Thyroid gland (tissue), 4 donors: ENCODE measurements at regions not wholly inside any gene's neighbourhood (a gene's known extent, or its start where the extent isn't known, plus 50 kb on each side); places are given as distances from the start of the nearest gene placed in this dataset.
"Not testable (repeated sequence)": the region's sequence is repeated elsewhere in the genome, so short reads cannot be mapped to it uniquely, and the experiment has no call there.

Source experiments
- DNase-seq, 2 donors: peaks; one replicate each; pipeline ENCODE4 v3.0.0-alpha.2; 2019
- H3K27ac ChIP-seq, 3 donors: fragments of 200-600 bp; sonication (generic); 1 replicate in 2 of 3; 2 replicates in 1 of 3; pipeline ENCODE4 v1.5.1; 2016 to 2019; ENCODE audit warnings: mild to moderate bottlenecking in 1 of 3, moderate library complexity in 1 of 3
- H3K27me3 ChIP-seq: fragments of 200-600 bp; sonication (generic); one replicate; pipeline ENCODE4 v1.5.1; 2019
- H3K36me3 ChIP-seq, 2 donors: fragments of 200-600 bp; sonication (generic); one replicate each; pipeline ENCODE4 v1.5.1; 2016 to 2019
- H3K4me1 ChIP-seq, 2 donors: fragments of 200-600 bp; sonication (generic); one replicate each; pipeline ENCODE4 v1.5.1; 2017 to 2019
- H3K4me3 ChIP-seq, 3 donors: fragments of 200-600 bp; sonication (generic); replicated peaks in 1 of 3; 1 replicate in 2 of 3; 2 replicates in 1 of 3; pipeline ENCODE4 v1.5.1; 2016; ENCODE audit warnings: mild to moderate bottlenecking in 1 of 3
- H3K9me3 ChIP-seq: fragments of 200-600 bp; sonication (generic); one replicate; pipeline ENCODE4 v1.5.1; 2017
- CTCF ChIP-seq, 6 experiments: fragments of 200-600 bp in 3 of 6; fragments of 450-650 bp in 3 of 6; sonication (generic) in 3 of 6; IDR thresholded peaks; one replicate each; pipeline ENCODE4 v1.5.1; 2016 to 2019; ENCODE audit warnings: antibody characterized with exemption in 6 of 6, mild to moderate bottlenecking in 2 of 6, inconsistent platforms in 1 of 6, moderate library complexity in 1 of 6
- POLR2A ChIP-seq, 2 donors: fragments of 450-650 bp; IDR thresholded peaks; one replicate each; pipeline ENCODE4 v1.6.1; 2017; ENCODE audit warnings: antibody characterized with exemption in 2 of 2, mild to moderate bottlenecking in 2 of 2, moderate library complexity in 1 of 2
- WGBS, 2 donors: methylation state at CpG; one replicate each; pipeline ENCODE4 v1.1.5; 2017; 5-methylcytosine and 5-hydroxymethylcytosine counted together
- intact Hi-C: fragments of 100-400 bp; cut with DNase I; formaldehyde crosslinking; loops from one replicate; pipeline ENCODE4 v1.15.1; 2023

GRCh38 chr4:59759082-59759825 lies 1440.9 kb upstream of the ADGRL3 start:
- DNase-seq, result no peak
- H3K27ac ChIP-seq, result no peak overlapping the region
- no peaks in the 10 kb centered on the region for H3K27me3 ChIP-seq
- no peaks in the 10 kb centered on the region for H3K9me3 ChIP-seq
- no peaks in the 10 kb centered on the region for H3K4me1 ChIP-seq
- H3K36me3 ChIP-seq, result no peaks in the 10 kb centered on the region
- WGBS, 2 donors, result 78 to 90% methylated on average over 3 to 5 of the region's 9 CpGs
- intact Hi-C loops, result no loop called here
- H3K4me3 ChIP-seq, result no peak overlapping the region
- TF ChIP-seq POLR2A (IDR thresholded peaks at IDR 0.05), result no peak

- intact Hi-C loops, result no loop called here
- Histone ChIP-seq H3K36me3 (no peaks in the 10 kb centered on the region), H3K27ac (no peak overlapping the region), H3K9me3 (no peaks in the 10 kb centered on the region), H3K4me1 (no peaks in the 10 kb centered on the region), H3K4me3 (no peak overlapping the region), H3K27me3 (no peaks in the 10 kb centered on the region)
- TF ChIP-seq POLR2A (IDR thresholded peaks at IDR 0.05) (no peak), CTCF (IDR thresholded peaks at IDR 0.05) (no peak)
- WGBS, 2 donors, result 91 to 92% methylated on average over 4 of the region's 4 CpGs
- DNase-seq, result no peak
Observed at GRCh38 chr4:59762344-59762743, 1437.8 kb upstream of the ADGRL3 start.

GRCh38 chr4:59770601-59771264 lies 1429.4 kb upstream of the ADGRL3 start:
- Histone ChIP-seq H3K27ac (no peak overlapping the region), H3K4me3 (no peak overlapping the region), H3K27me3 (no peaks in the 10 kb centered on the region), H3K9me3 (no peaks in the 10 kb centered on the region), H3K36me3 (no peaks in the 10 kb centered on the region), H3K4me1 (no peaks in the 10 kb centered on the region)
- TF ChIP-seq POLR2A (IDR thresholded peaks at IDR 0.05) (no peak), CTCF (IDR thresholded peaks at IDR 0.05) (no peak)
- DNase-seq, result no peak
- intact Hi-C loops, result no loop called here

GRCh38 chr4:59772641-59773139 lies 1427.4 kb upstream of the ADGRL3 start:
- Histone ChIP-seq H3K27ac (no peak overlapping the region), H3K4me3 (no peak overlapping the region), H3K4me1 (no peaks in the 10 kb centered on the region), H3K9me3 (no peaks in the 10 kb centered on the region), H3K27me3 (no peaks in the 10 kb centered on the region), H3K36me3 (no peaks in the 10 kb centered on the region)
- 88 to 93% methylated on average over 1 of the region's 1 CpG for WGBS, 2 donors
- DNase-seq, result no peak
- intact Hi-C loops, result no loop called here
- no peak for TF ChIP-seq CTCF (IDR thresholded peaks at IDR 0.05)
- no peak for TF ChIP-seq POLR2A (IDR thresholded peaks at IDR 0.05)

GRCh38 chr4:59780271-59780670 lies 1419.9 kb upstream of the ADGRL3 start:
- H3K4me1 ChIP-seq, H3K27ac ChIP-seq, DNase-seq, H3K4me3 ChIP-seq, H3K36me3 ChIP-seq, intact Hi-C loops, H3K9me3 ChIP-seq, H3K27me3 ChIP-seq: not testable (repeated sequence)
- WGBS, 2 donors, result 79 to 81% methylated on average over 3 of the region's 3 CpGs

GRCh38 chr4:59805176-59805575 lies 1395.0 kb upstream of the ADGRL3 start:
- no peaks in the 10 kb centered on the region for H3K27me3 ChIP-seq
- WGBS, 2 donors, result 99% methylated on average over 1 of the region's 1 CpG

More at GRCh38 chr4:59805176-59805575, 1395.0 kb upstream of the ADGRL3 start:
- no peaks in the 10 kb centered on the region for H3K4me1 ChIP-seq
- no peaks in the 10 kb centered on the region for H3K9me3 ChIP-seq
- H3K4me3 ChIP-seq, result no peak overlapping the region
- no peak for TF ChIP-seq POLR2A (IDR thresholded peaks at IDR 0.05)
- TF ChIP-seq CTCF (IDR thresholded peaks at IDR 0.05), result no peak
- intact Hi-C loops, result no loop called here
- H3K27ac ChIP-seq, result no peak overlapping the region
- no peaks in the 10 kb centered on the region for H3K36me3 ChIP-seq
- DNase-seq, result no peak
